H9 (cell line): ENCODE measurements at regions not wholly inside any gene's neighbourhood (a gene's known extent, or its start where the extent isn't known, plus 50 kb on each side); places are given as distances from the start of the nearest gene placed in this dataset.

Experiments used
- DNase-seq: peaks from one replicate; pipeline ENCODE4 v3.0.0-alpha.2; 2017
- H2AFZ ChIP-seq: one replicate; pipeline ENCODE4 v1.6.1; 2013; ENCODE audit warnings: mild to moderate bottlenecking, low read length, control low read depth, moderate library complexity
- H2AK5ac ChIP-seq: 2 replicates; pipeline ENCODE4 v1.6.1; 2013; ENCODE audit warnings: low read length, control low read depth, mixed read lengths; ENCODE audit not compliant: insufficient read length
- H2BK120ac ChIP-seq: one replicate; pipeline ENCODE4 v1.6.1; 2013; ENCODE audit warnings: low read depth, mild to moderate bottlenecking, low read length, control low read depth, inconsistent platforms; ENCODE audit not compliant: poor library complexity, severe bottlenecking
- H2BK12ac ChIP-seq: 2 replicates; pipeline ENCODE4 v1.6.1; 2013; ENCODE audit warnings: low read length, control low read depth, mixed read lengths, low read depth; ENCODE audit not compliant: insufficient read length
- H2BK15ac ChIP-seq: 2 replicates; pipeline ENCODE4 v1.6.1; 2013; ENCODE audit warnings: low read depth, low read length, control low read depth
- H2BK20ac ChIP-seq: one replicate; pipeline ENCODE4 v1.6.1; 2013; ENCODE audit warnings: low read depth, mild to moderate bottlenecking, low read length, control low read depth, inconsistent platforms; ENCODE audit not compliant: poor library complexity, severe bottlenecking
- H2BK5ac ChIP-seq: 2 replicates; pipeline ENCODE4 v1.6.1; 2013; ENCODE audit warnings: low read length, control low read depth, mixed read lengths; ENCODE audit not compliant: insufficient read length
- H3K14ac ChIP-seq: 2 replicates; pipeline ENCODE4 v1.6.1; 2013; ENCODE audit warnings: low read length, control low read depth; ENCODE audit not compliant: insufficient read depth
- H3K18ac ChIP-seq: 2 replicates; pipeline ENCODE4 v1.6.1; 2013; ENCODE audit warnings: low read depth, mild to moderate bottlenecking, mixed read lengths, low read length, control low read depth; ENCODE audit not compliant: insufficient read length
- H3K23ac ChIP-seq: 2 replicates; pipeline ENCODE4 v1.6.1; 2013; ENCODE audit warnings: low read length, control low read depth, mixed read lengths, low read depth; ENCODE audit not compliant: insufficient read length
- H3K23me2 ChIP-seq: 2 replicates; pipeline ENCODE4 v1.6.1; 2013; ENCODE audit warnings: low read depth, mild to moderate bottlenecking, mixed read lengths, low read length, control low read depth; ENCODE audit not compliant: insufficient read length, poor library complexity, severe bottlenecking
- H3K27ac ChIP-seq: 2 replicates; pipeline ENCODE4 v1.5.1; 2013; ENCODE audit warnings: low read length, control low read depth, mixed read lengths, low read depth; ENCODE audit not compliant: insufficient read length
- H3K27me3 ChIP-seq: 2 replicates; pipeline ENCODE4 v1.6.1; 2013; ENCODE audit warnings: low read length, control low read depth, inconsistent platforms; ENCODE audit not compliant: insufficient read depth
- H3K4ac ChIP-seq: 2 replicates; pipeline ENCODE4 v1.6.1; 2013; ENCODE audit warnings: low read depth, mild to moderate bottlenecking, control low read depth, inconsistent platforms, low read length, moderate library complexity
- H3K4me1 ChIP-seq: 2 replicates; pipeline ENCODE4 v1.6.1; 2013; ENCODE audit warnings: low read length, control low read depth, inconsistent platforms; ENCODE audit not compliant: insufficient read depth
- H3K4me2 ChIP-seq: 2 replicates; pipeline ENCODE4 v1.6.1; 2013; ENCODE audit warnings: low read length, control low read depth, mixed read lengths; ENCODE audit not compliant: insufficient read length, insufficient read depth
- H3K56ac ChIP-seq: 2 replicates; pipeline ENCODE4 v1.6.1; 2013; ENCODE audit warnings: low read depth, mild to moderate bottlenecking, mixed read lengths, low read length, control low read depth; ENCODE audit not compliant: insufficient read length
- H3K79me1 ChIP-seq: 2 replicates; pipeline ENCODE4 v1.6.1; 2013; ENCODE audit warnings: low read depth, mild to moderate bottlenecking, moderate library complexity, low read length, control low read depth, inconsistent platforms; ENCODE audit not compliant: insufficient read depth, poor library complexity, severe bottlenecking
- H3K79me2 ChIP-seq: 2 replicates; pipeline ENCODE4 v1.6.1; 2013; ENCODE audit warnings: low read length, control low read depth, inconsistent platforms; ENCODE audit not compliant: insufficient read depth
- H3K9ac ChIP-seq: 2 replicates; pipeline ENCODE4 v1.6.1; 2013; ENCODE audit warnings: low read length, control low read depth, mixed read lengths; ENCODE audit not compliant: insufficient read length; ENCODE audit errors: extremely low read depth
- H3K9me3 ChIP-seq: one replicate; pipeline ENCODE4 v1.6.1; 2013; ENCODE audit warnings: low read depth, low read length, inconsistent platforms; ENCODE audit not compliant: control insufficient read depth
- H3T11ph ChIP-seq: one replicate; pipeline ENCODE4 v1.6.1; 2013; ENCODE audit warnings: mild to moderate bottlenecking, low read length, control low read depth, inconsistent platforms
- H4K20me1 ChIP-seq: one replicate; pipeline ENCODE4 v1.6.1; 2013; ENCODE audit not compliant: control insufficient read depth, insufficient read length, insufficient read depth
- H4K5ac ChIP-seq: 2 replicates; pipeline ENCODE4 v1.6.1; 2013; ENCODE audit warnings: low read depth, mild to moderate bottlenecking, mixed read lengths, low read length, control low read depth; ENCODE audit not compliant: insufficient read length
- H4K8ac ChIP-seq: replicated peaks from 2 replicates; pipeline ENCODE4 v1.6.1; 2013; ENCODE audit warnings: low read length, control low read depth, mixed read lengths, low read depth; ENCODE audit not compliant: insufficient read length
- H4K91ac ChIP-seq: 2 replicates; pipeline ENCODE4 v1.6.1; 2013; ENCODE audit warnings: low read depth, mild to moderate bottlenecking, moderate library complexity, mixed read lengths, low read length, control low read depth; ENCODE audit not compliant: insufficient read length
- H3K27ac Mint-ChIP-seq, 3 experiments: 2 replicates in 2 of 3; 3 replicates in 1 of 3; pipeline ENCODE4 v1.8.0; 2020 to 2021; ENCODE audit warnings: mixed read lengths in 3 of 3, mild to moderate bottlenecking in 1 of 3, moderate library complexity in 1 of 3
- H3K27me3 Mint-ChIP-seq: 2 replicates; pipeline ENCODE4 v1.8.0; 2021; ENCODE audit warnings: low read depth, mild to moderate bottlenecking, moderate library complexity, mixed read lengths
- H3K36me3 Mint-ChIP-seq, 3 experiments: 2 replicates in 2 of 3; 3 replicates in 1 of 3; pipeline ENCODE4 v1.8.0; 2020 to 2021; ENCODE audit warnings: low read depth in 3 of 3, mixed read lengths in 3 of 3; ENCODE audit not compliant: insufficient read depth in 1 of 3
- H3K4me1 Mint-ChIP-seq, 2 experiments: 2 replicates each; pipeline ENCODE4 v1.8.0; 2020; ENCODE audit warnings: mixed read lengths in 2 of 2
- H3K4me3 Mint-ChIP-seq, 2 experiments: 2 replicates in 1 of 2; 3 replicates in 1 of 2; pipeline ENCODE4 v1.8.0; 2020 to 2021; ENCODE audit warnings: mild to moderate bottlenecking in 2 of 2, mixed read lengths in 2 of 2, moderate library complexity in 1 of 2
- H3K9me3 Mint-ChIP-seq, 2 experiments: 2 replicates in 1 of 2; 3 replicates in 1 of 2; pipeline ENCODE4 v1.8.0; 2020; ENCODE audit warnings: mild to moderate bottlenecking in 2 of 2, mixed read lengths in 2 of 2, moderate library complexity in 1 of 2
- CTCF ChIP-seq: fragments of 200-600 bp; sonication (generic); conservative IDR thresholded peaks from 3 replicates; pipeline ENCODE4 v1.8.0; 2021; ENCODE audit warnings: antibody characterized with exemption, mild to moderate bottlenecking

GRCh38 chr9:2568689-2569088, 52.9 kb upstream of the VLDLR start:
- H3K4me1 Mint-ChIP-seq, result no peaks in the 10 kb centered on the region
- H2BK15ac ChIP-seq, result no peak overlapping the region
- H3K27me3 ChIP-seq, result no peaks in the 10 kb centered on the region
- H4K91ac ChIP-seq, result no peak overlapping the region
- no peaks in the 10 kb centered on the region for H3K9me3 Mint-ChIP-seq
- no peak overlapping the region for H3K23ac ChIP-seq
- TF ChIP-seq CTCF, result no peak
- H3K79me1 ChIP-seq, result no peaks in the 10 kb centered on the region
- no peak overlapping the region for H4K5ac ChIP-seq
- no peak for DNase-seq
- H2BK20ac ChIP-seq, result no peak overlapping the region
- H3K9me3 ChIP-seq, result no peaks in the 10 kb centered on the region
- no peak overlapping the region for H3K14ac ChIP-seq
- no peak overlapping the region for H3K18ac ChIP-seq
- H2BK5ac ChIP-seq, result no peak overlapping the region
- no peaks in the 10 kb centered on the region for H3K79me2 ChIP-seq
- H2BK12ac ChIP-seq, result no peak overlapping the region
- no peak overlapping the region for H3K27ac ChIP-seq
- no peak overlapping the region for H2AFZ ChIP-seq
- no peak overlapping the region for H4K8ac ChIP-seq
- H2AK5ac ChIP-seq, result no peak overlapping the region
- H2BK120ac ChIP-seq, result no peak overlapping the region
- H3K27me3 Mint-ChIP-seq, result no peaks in the 10 kb centered on the region
- H3T11ph ChIP-seq, result no peak overlapping the region
- H3K4me3 Mint-ChIP-seq, result no peak overlapping the region
- no peaks in the 10 kb centered on the region for H3K4me1 ChIP-seq
- H4K20me1 ChIP-seq, result no peaks in the 10 kb centered on the region
- no peak overlapping the region for H3K56ac ChIP-seq
- no peak overlapping the region for H3K9ac ChIP-seq
- no peaks in the 10 kb centered on the region for H3K23me2 ChIP-seq
- H3K27ac Mint-ChIP-seq, result no peak overlapping the region
- no peak overlapping the region for H3K4ac ChIP-seq
- no peak overlapping the region for H3K4me2 ChIP-seq
- no peaks in the 10 kb centered on the region for H3K36me3 Mint-ChIP-seq
